ENCODE measurements at regions not wholly inside any gene's neighbourhood (a gene's known extent, or its start where the extent isn't known, plus 50 kb on each side); places are given as distances from the start of the nearest gene placed in this dataset.

GRCh38 chr9:2913026-2913425 lies 69.1 kb upstream of the PUM3 start:
- TF ChIP-seq CTCF (IDR thresholded peaks at IDR 0.05; ENCODE audit: partially characterized antibody, unreplicated experiment): no peak
- Mint-ChIP-seq H3K4me3 (ENCODE audit: unreplicated experiment) (no peak overlapping the region), H3K4me1 (ENCODE audit: low read depth, unreplicated experiment) (no peaks in the 10 kb centered on the region), H3K27ac (ENCODE audit: unreplicated experiment) (no peak overlapping the region), H3K9me3 (ENCODE audit: unreplicated experiment) (no peaks in the 10 kb centered on the region), H3K27me3 (ENCODE audit: unreplicated experiment) (peaks cover 2% of the 10 kb centered on the region), H3K36me3 (ENCODE audit: unreplicated experiment) (no peaks in the 10 kb centered on the region)
- no peak for DNase-seq

- Mint-ChIP-seq H3K9me3 (ENCODE audit: unreplicated experiment) (no peaks in the 10 kb centered on the region), H3K36me3 (ENCODE audit: unreplicated experiment) (no peaks in the 10 kb centered on the region), H3K27me3 (ENCODE audit: unreplicated experiment) (peaks cover 2% of the 10 kb centered on the region), H3K27ac (ENCODE audit: unreplicated experiment) (no peak overlapping the region), H3K4me1 (ENCODE audit: low read depth, unreplicated experiment) (no peaks in the 10 kb centered on the region), H3K4me3 (ENCODE audit: unreplicated experiment) (no peak overlapping the region)
- TF ChIP-seq CTCF (IDR thresholded peaks at IDR 0.05; ENCODE audit: partially characterized antibody, unreplicated experiment): no peak
- no peak for DNase-seq
These were observed 63.5 kb upstream of the PUM3 start for GRCh38 chr9:2907411-2907810.

GRCh38 chr9:2904242-2904930 lies 60.5 kb upstream of the PUM3 start:
- DNase-seq: no peak
- no peaks in the 10 kb centered on the region for H3K4me1 Mint-ChIP-seq (ENCODE audit: low read depth, unreplicated experiment)
- H3K4me3 Mint-ChIP-seq (ENCODE audit: unreplicated experiment): no peak overlapping the region
- H3K36me3 Mint-ChIP-seq (ENCODE audit: unreplicated experiment): peaks cover 5% of the 10 kb centered on the region
- no peak overlapping the region for H3K27ac Mint-ChIP-seq (ENCODE audit: unreplicated experiment)
- no peak for TF ChIP-seq CTCF (IDR thresholded peaks at IDR 0.05; ENCODE audit: partially characterized antibody, unreplicated experiment)
- H3K9me3 Mint-ChIP-seq (ENCODE audit: unreplicated experiment): no peaks in the 10 kb centered on the region
- H3K27me3 Mint-ChIP-seq (ENCODE audit: unreplicated experiment): peaks cover 3% of the 10 kb centered on the region
